IPS DF 4.7 (cell line): ENCODE measurements at regions not wholly inside any gene's neighbourhood (a gene's known extent, or its start where the extent isn't known, plus 50 kb on each side); places are given as distances from the start of the nearest gene placed in this dataset.

ENCODE experiments used
- DNase-seq: peaks from one replicate; pipeline ENCODE4 v3.0.0-alpha.2; 2013; ENCODE audit warnings: low spot score; ENCODE audit errors: extremely low read depth

- no peak for DNase-seq
Observed at GRCh38 chr1:208835097-208835463, 590.9 kb upstream of the PLXNA2 start.

- no peak for DNase-seq
Observed at GRCh38 chr1:208835781-208836180, 591.6 kb upstream of the PLXNA2 start.

- DNase-seq = no peak
Observed at GRCh38 chr1:208837242-208837641, 593.1 kb upstream of the PLXNA2 start.

GRCh38 chr1:208841436-208841835 is 597.3 kb upstream of the PLXNA2 start:
- DNase-seq = no peak

GRCh38 chr1:208842451-208842850 is 598.3 kb upstream of the PLXNA2 start:
- no peak for DNase-seq

GRCh38 chr1:208844158-208844557 is 600.0 kb upstream of the PLXNA2 start:
- DNase-seq = no peak

- DNase-seq = no peak
Observed at GRCh38 chr1:208848854-208849253, 604.7 kb upstream of the PLXNA2 start.

GRCh38 chr1:208850442-208850841 is 606.3 kb upstream of the PLXNA2 start:
- DNase-seq = no peak

- no peak for DNase-seq
Observed at GRCh38 chr1:208851366-208851765, 607.2 kb upstream of the PLXNA2 start.

- DNase-seq = no peak
Observed at GRCh38 chr1:208852911-208853310, 608.7 kb upstream of the PLXNA2 start.

- no peak for DNase-seq
Observed at GRCh38 chr1:208855403-208855802, 611.2 kb upstream of the PLXNA2 start.

- no peak for DNase-seq
Observed at GRCh38 chr1:208857465-208857864, 613.3 kb upstream of the PLXNA2 start.

GRCh38 chr1:208858738-208859137 is 614.6 kb upstream of the PLXNA2 start:
- DNase-seq = no peak

- no peak for DNase-seq
Observed at GRCh38 chr1:208864366-208864965, 620.3 kb upstream of the PLXNA2 start.

- DNase-seq = no peak
Observed at GRCh38 chr1:208866386-208866955, 622.3 kb upstream of the PLXNA2 start.

- no peak for DNase-seq
Observed at GRCh38 chr1:208868554-208868953, 624.4 kb upstream of the PLXNA2 start.

- no peak for DNase-seq
Observed at GRCh38 chr1:208874915-208875314, 630.7 kb upstream of the PLXNA2 start.

GRCh38 chr1:208879022-208879421 is 634.8 kb upstream of the PLXNA2 start:
- no peak for DNase-seq

GRCh38 chr1:208880433-208881100 is 636.4 kb upstream of the PLXNA2 start:
- no peak for DNase-seq

GRCh38 chr1:208885060-208885459 is 640.9 kb upstream of the PLXNA2 start:
- no peak for DNase-seq

GRCh38 chr1:208885650-208886049 is 641.5 kb upstream of the PLXNA2 start:
- DNase-seq = no peak

GRCh38 chr1:208888376-208888775 is 644.2 kb upstream of the PLXNA2 start:
- no peak for DNase-seq

GRCh38 chr1:208892147-208892546 is 648.0 kb upstream of the PLXNA2 start:
- no peak for DNase-seq
